SW480 (cell line): ENCODE measurements at regions not wholly inside any gene's neighbourhood (a gene's known extent, or its start where the extent isn't known, plus 50 kb on each side); places are given as distances from the start of the nearest gene placed in this dataset.

Experiments used
- DNase-seq: peaks from one replicate; pipeline ENCODE4 v3.0.0-alpha.2; 2016; ENCODE audit warnings: low spot score

DNA sequence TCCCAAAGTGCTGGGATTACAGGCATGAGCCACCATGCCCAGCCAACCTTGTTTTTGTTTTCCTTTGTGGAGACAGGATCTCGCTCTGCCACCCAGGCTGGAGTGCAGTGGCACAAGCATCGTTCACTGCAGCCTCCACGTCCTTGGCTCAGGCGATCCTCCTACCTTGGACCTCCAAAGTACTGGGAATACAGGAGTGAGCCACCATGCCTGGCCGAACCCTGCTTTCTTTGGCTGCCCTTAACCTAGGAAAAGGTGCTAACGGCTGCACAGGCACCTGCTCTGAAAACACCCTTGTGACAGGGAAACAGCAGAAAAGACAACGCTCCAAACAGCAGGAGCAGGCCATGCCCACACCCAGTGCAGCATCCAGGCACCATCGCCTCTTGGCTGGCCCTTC, 71.9 kb downstream of the OAT start:
- DNase-seq, result no peak

DNA sequence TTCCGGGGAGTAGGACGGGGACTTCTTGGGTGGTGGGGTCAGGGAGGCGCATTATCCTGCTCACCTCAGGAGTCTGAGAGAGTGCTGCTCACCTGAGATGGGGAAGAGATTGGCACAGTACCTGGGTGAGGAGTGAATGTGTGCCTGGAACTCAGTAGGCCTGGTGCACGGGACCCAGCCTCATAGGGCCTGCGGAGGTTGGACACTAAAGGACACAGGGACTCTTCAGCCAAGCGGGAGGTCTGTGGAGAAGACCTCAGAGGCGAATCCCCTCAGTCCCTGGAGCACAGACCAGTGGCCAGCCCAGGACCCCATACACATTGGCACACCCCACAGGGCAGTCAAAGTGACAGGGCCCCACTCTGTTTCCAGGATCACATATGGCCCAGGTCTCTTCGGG, 73.2 kb downstream of the OAT start:
- no peak for DNase-seq

DNA sequence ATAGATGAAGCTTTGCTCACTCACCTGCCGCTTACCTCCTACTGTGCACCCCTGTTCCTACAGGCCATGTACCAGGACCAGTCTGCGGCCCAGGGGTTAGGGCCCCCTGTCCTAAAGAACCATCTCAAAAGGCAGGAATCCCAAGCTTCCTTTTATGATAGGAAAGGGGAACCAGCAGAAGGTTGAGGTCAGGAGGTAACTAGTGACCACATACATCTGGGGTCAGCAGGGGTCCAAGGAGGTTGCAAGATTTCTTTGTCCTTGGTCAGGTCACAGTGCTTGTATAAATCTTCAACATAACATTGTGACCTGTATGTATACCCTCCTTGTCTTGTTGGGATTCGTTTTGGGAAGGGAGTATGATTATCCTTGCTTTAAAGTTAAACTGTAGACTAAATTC, 73.8 kb downstream of the OAT start:
- DNase-seq, result no peak

DNA sequence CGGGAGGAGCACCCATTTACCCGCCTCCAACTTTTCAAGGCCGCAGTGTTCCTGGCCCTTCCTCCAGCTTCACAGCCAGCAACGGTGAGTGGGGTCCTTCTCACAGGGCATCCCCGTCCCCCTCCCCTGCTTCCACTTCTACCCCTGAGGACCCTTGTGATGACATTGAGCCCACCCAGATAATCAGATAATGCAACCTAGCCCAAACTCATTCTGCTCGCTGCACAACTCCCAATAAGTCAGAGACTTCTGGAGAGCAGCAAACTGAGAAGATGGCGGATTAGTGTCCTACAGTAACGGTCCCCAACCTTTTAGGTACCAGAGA, 74.5 kb downstream of the OAT start:
- DNase-seq, result no peak

DNA sequence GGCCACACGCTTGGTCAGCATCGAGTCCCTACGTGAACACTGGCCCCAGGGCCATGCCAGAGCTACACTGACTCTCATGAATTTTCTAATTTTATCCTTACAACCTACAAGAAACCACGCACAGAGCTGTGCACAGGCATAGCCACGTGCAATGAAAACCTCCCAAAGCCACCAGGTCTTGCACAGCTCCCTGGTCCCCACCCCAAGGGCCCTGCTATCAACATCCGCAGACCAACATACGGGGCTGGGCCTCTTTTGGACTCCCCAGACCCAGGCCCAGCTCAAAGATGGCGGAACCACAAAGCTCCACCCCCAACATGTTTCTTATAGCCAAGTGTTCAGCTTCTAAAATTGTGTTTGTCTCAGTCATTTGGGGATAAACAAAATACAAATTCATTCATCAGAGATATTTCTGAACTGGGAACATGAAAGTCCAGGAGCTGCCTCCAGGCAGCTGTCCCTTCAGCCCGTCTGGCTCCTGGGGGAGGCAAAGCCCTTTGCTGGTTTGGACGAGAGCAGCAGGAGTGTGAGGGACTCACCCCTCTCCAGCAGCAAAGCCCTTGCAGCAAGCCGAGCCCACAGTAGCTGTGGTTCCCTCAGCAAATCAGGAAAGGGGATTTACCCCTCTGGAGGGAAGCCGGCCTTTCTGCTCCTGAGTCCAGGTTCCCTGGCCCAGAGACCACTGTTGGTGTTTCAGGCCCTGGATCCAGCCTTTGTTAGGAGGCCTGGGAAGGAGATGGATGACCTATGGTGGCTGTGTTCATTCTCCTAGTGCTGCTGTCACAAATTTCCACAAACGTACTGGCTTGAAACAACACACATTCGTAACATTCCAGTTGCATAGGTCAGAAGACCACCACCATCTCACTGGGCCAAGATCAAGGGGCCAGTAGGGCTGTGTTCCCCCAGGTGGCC, 75.1 kb downstream of the OAT start:
- no peak for DNase-seq

DNA sequence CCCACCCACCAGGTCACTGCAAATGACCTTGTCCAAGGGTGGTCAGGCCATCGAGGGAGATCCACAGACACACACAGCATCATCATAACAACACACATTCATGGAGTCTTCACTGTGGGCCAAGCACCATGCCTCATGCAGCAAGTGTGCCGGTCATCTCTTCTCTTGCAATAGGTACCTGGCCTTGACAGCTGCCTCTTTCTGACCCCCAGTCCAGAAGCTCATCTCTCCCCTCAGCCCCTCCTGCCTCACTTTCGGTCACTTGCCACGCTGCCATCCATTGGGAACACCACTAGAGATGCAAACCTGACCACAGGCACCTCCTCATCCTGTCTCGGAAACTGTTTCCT, 75.9 kb downstream of the OAT start:
- no peak for DNase-seq

DNA sequence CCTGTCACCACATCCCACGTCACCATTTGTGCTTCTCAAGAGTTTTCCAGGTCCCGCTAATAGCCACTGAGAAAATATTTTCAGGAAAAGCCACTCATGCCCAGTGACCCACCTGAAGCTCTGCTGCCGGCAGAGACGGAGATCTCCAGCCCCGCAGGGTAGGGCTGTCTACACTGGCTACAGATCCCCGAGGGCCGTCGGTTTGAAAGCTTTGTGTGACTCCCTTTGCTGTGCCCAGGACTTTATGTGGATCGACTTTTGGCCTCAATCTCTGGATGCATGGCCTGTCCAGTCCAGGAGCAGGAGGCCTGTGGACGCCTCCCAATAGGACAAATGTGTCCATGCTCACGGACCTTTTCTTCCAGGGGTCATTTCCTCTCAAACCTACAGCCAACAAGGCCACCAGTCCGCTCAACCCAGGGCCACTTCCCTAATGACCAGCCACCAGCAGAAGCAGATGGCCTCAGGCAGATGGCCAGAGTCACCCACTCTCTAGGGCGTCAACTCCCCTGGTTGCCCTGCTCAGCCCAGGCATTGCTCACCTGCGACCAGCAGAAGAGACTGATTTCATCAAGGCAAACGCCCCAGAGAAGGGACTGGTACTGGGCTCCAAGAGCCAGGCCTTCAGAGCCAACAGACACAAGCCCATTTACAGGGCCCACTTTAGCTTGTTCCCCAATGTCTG, 76.4 kb downstream of the OAT start:
- no peak for DNase-seq

DNA sequence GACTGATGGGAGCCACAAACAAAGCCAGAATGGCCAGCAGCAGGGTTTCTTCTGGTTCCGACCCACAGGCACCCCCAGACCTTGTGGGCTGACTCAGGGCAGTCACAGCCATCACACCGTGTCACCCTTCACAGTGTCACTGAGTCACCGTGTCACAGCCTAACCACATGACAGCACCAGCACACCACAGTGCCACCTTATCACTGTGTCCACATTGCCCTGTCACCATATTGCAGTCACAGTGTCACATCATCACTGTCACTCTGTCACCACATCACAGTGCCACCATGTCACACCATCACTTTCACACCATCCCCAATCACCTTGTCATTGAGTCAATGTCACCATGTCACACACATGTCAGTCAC, 77.0 kb downstream of the OAT start:
- DNase-seq, result peak; percentile 69

DNA sequence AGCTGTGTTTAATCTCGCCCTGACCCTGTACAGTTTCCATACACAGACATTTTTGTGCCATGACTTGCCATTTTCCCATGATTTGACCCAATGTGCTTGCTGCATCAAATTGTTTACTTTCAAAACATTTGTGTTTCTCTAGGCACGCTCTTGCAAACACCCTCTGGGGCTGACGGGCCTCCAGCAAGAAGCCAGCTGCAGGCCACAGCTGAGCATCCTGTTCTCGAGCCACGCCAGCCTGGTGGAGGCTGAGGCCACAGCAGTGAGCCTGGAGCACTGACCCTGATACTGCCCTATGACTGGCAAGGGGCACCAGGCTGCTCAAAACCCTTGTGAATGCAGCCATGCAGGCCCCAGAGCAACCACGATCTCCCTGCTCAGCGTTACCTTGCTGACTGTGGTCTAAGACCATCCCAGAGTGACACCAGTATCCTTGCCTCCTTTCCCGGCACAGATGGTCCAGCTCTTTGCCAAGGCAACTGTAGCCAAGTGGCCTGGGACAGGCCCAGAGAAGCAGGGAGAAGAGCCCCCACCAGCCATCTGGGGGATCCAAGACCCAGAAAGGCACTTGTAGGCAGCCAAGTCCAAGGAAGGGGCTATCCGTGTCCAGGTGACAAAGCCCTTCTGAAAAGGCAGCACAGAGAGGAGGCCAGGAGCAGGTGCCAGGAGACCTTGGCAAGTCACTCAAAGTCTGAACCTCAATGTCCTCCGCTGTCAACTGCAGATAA, 78.5 kb downstream of the OAT start:
- DNase-seq, result no peak

DNA sequence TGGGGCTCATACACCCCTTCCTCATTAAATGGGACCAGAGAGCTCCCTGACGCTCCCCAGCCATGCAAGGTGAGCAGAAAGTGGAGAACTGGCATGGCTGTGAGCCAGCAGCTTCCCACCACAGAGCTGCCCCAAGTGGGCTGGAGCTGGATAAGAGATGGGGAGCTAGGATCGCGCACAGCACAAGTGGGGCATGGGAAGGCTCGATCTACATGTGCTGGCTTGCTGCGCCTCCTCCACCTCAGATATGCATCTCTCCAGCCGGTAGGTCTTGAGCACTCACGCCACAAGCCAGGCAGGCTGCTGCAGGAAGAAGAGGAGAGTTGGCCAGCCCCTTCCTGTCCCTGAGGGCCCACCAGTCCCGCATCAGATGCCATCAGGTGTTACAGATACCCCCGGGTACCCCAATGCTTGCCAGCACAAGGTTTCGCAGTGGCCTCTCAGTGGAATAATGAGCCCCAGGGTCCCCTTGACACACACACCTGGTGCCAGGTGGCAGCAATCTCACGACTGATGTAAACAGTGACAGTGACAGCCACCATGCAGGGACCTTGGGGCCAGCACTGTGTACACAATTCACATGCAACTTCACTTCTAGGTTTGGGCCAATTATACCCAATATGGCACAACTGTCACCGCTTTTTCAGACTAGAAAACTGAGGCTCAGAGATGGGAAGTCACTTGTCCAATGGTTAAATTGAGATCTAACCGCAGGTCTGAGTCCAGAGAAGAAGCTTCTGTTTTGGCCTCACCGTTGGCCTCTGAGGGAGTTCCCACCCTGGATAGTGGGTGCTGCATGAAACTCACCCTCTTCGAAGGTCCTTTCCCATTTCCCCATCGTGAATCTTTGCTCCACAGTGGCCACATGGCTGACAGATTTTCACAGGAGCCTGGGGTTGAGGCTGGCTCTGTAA, 79.3 kb downstream of the OAT start:
- DNase-seq, result no peak

DNA sequence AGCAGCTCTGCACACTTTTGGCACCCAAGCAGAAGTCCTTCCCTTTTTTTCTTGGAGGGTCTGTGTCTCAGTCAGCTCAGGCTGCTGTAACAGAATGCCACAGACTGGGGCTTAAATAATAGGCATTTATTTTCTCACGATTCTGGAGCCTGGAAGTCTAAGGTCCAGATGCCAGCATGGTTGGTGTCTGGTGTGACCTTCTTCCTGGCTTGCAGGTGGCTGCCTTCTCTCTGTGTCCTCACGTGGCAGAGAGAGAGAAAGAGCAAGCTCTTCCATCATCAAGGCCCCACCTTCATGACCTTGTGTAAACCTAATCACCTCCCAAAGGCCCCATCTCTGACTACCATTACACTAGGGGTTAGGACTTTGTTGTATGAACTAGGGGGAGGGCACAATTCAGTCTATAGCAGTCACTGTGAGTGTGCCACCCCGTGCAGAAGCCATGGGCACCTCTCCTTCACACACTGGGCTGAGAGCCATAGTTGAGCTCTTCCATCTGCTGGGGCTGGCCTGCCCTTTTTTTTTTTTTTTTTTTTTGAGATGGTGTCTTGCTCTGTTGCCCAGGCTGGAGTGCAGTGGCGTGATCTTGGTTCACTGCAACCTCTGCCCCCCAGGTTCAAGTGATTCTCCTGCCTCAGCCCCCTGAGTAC, 80.3 kb downstream of the OAT start:
- DNase-seq, result no peak

DNA sequence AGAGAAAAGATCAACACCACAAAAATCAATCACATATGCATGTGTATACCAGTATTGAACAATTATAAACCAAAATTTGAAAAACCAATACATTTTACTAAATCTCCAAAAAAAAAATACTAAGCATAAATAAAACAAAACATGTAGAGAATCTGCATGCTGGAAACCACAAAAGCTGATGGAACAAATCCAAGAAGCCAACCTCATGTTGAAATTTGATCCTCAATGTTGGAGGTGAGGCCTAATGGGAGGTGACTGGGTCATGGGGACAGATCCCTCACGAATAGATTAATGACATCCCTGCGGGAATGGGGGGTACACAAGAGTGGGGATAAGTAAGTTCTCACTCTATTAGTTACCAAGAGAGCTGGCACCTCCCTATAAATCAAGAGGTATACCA, 82.5 kb downstream of the OAT start:
- no peak for DNase-seq

DNA sequence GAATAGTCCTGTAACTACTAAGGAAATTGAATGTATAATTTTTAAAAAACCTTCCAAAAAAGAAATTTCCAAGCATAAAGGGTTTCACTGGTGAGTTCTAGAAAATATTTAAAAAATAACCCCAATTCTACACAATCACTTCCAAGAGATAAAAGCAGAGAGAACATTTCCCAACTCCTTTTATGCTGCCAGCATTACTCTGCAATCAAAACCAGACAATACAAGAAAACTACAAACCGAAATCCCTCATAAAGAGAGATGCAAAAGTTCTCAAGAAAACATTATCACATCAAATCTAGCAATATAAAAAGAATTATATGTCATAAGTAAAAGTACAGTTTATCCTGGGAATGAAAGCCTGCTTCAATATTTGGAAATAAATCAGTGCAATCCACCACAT, 84.8 kb downstream of the OAT start:
- DNase-seq, result no peak

DNA sequence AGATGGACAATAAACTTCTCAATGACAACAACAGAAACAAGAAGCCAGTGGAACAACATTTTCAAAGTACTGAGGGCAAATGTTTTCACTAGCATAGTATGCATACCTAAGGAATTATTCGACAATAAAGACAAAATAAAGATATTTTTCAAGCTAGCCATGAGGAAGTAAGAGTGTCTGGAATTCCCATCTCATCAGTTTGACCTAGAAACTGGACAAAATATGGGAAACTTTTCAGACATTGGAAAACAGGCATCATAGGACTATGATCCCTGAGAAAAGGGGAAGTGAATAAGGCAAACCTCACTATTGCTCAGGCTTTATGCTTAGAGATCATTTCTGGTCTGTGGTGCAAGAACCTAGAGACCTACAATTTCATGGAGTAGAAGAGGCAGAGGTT, 86.3 kb downstream of the OAT start:
- no peak for DNase-seq

DNA sequence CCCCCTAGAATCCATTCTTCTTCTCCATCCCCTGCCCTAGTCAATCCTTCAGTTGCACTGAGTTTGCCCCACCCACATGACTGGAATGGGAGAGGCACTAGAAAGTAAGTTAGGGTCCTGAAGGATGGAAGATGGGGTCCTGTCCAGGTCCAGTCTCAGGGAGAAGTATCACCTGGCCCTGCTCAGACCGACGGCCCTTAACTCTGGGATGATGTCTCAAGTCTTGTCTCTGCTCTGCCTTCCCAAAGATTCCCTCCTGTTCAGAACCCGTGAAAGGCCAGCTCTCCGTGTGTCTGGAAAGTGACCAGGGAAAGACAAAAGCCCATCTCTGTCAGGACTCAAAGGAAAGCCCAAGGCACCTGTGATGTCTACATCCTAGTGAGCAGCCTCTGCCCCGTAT, 88.8 kb downstream of the OAT start:
- no peak for DNase-seq

DNA sequence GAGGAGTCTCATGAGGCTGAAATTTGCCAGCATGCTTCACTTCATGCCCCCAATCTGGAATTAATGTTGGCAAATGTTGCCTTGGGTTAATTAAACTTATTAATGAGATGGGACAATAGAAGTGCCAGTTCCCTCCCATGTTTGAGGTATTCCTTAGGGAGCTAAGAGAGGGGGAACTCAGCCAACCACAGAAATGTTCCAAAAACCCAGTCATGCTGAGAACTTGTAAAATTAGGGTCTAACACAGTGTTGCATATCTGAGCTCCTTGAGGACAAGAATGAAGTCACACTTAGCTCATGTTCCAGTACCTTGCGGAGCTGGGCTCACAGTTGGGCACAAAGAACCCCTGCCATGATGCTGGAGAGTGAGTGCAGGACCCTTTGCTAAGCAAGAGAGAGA, 89.4 kb downstream of the OAT start:
- DNase-seq, result no peak

DNA sequence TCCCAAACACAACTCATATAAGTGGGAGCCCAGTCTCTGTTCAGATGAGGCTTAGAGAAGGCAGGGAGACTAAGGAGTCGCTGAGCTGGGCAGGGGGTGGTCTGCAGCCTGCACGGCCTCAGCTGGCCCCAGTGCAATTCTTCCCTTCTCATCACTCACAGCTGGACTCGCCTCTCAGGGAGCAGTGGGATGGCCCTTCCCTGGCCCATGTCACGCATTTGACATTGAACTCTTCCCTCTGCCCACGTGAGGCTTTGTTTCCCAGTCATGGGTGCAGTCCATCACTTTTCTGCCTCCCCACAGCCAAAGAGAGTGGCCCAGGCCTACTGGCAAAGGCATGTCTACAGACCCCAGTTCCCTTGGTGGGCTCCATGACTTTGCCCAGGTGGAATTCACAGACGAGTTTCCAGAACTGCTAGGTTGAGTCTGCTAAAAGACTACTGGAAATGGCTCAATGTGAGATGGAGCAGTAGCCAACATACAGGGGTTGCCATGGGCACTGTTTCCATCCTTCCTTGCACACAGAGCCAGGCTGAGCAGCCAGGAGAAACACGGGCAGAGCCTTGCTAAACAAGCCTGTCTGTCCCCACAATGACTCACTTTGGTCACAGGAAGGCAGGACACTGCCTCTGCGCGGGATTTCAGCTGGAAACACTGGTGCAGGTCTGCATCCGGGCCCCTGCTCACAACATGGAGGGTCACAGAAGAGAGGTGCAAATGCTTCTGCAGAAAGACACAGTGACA, 90.1 kb downstream of the OAT start:
- DNase-seq, result no peak

DNA sequence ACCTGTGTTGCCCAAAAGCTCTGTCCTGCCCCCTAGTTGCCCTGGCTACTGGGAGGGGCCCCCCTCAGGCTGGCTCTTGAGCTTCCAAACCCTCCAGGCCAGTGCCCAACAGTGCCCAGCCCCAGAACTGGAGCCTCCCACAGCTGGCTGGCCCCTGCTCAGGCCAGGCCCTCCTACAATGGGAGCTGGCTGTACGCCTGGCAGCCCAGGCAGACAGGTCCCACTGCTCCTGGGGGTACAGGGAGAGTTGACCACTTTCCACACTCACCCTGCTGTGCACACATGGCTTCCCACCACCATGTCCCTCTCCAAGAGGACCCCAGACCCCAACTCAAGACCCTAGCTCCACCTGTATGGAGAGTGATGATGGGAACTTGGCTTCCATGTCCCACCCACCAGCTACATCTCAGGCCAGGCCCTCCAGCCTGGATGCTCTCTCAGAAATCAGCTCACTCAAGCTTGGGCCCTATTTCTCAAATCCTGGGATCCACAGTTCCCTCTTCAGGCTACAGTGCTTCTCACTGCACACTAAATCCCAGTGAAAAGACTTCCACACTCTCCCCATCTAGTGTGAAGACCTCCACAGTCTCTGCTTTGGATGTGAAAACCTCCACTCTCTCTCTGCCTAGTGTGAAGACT, 92.6 kb downstream of the OAT start:
- DNase-seq, result no peak

DNA sequence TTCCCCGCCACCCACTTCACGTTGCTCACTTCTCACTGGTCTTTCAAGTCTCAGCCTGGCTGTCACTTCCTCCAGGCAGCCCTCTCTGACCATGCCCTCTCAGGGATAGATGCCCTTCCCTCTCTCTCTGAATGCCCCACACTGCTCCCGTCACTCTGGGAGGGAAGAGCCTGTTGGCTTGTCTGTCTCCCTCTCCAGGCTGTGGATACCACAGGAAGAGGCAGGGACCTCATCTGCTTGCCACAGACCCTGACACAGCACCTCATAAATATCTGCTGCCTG, 93.1 kb downstream of the OAT start:
- no peak for DNase-seq

DNA sequence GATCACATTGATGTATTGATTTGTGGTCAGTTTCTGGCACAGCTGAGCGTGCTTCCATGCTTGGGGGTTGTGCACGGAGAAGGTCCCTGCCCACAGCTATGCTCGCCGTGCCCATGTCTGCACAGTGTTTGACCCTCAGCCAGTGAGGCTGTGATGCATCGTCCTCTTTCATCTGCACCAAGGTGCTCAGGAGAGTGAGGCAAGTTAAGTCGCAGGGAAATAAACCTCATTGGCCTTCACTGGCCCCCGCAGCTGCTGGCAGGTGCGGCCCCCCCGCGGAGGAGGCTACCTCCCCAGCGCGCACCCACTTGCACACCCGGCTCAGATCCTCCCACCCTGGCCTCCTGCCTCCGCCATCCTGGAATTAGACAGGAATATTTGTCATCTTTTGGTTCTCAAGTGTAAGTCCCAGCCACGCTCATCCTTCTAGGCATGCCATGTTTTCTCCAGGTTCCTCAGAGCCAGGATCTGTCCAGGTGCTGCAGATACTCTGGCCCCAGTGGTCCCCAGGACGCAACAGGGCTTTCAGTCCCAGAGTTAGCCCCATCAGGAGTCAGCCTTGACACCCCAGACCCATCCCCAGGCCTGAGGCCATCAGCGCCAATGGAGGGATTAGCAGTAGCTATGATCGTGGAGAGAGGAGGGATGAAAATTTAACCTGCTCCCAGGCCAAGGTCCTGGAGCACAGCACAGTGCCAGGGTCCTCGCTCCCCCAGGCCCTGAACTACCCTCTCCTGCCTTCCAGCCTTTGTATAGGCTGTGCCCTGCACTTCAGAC, 93.7 kb downstream of the OAT start:
- no peak for DNase-seq
